K562 (cell line): ENCODE measurements at regions not wholly inside any gene's neighbourhood (a gene's known extent, or its start where the extent isn't known, plus 50 kb on each side); places are given as distances from the start of the nearest gene placed in this dataset.

Experiments used
- ATAC-seq: fragments of 200-7000 bp; cut with Tn5 transposase; 3 replicates; pipeline ENCODE4 v1.9.1; 2020; ENCODE audit warnings: moderate library complexity
- BruUV-seq: library from RNA; stranded (reverse); fragments of 400-500 nt; replicated peaks from 2 replicates; lab custom pipeline; 2021; lab: Mats Ljungman, UMichigan
- CTCF ChIA-PET: fragments of 300-600 bp; formaldehyde crosslinking; extraction: SDS; loops from one replicate; lab custom pipeline; 2021; ENCODE audit warnings: low intra/inter-chr PET ratio; lab: Yijun Ruan, JAX
- POLR2A ChIA-PET: fragments of 300-600, 350-650 bp; sonication (Branson Sonifier 250); formaldehyde crosslinking; extraction: SDS; loops from one replicate; lab custom pipeline; 2021; ENCODE audit warnings: antibody characterized with exemption, inconsistent platforms; lab: Yijun Ruan, JAX
- DNase-seq, 4 experiments: peaks; one replicate each; pipeline versions ENCODE4 v3.0.0 to v3.0.0-alpha.2; 2011 to 2018; ENCODE audit warnings: low spot score in 3 of 4, mixed read lengths in 3 of 4; ENCODE audit errors: extremely low read depth in 1 of 4
- FAIRE-seq: peaks from 2 replicates; lab custom pipeline; 2011; peaks lifted over from hg19 to GRCh38; lab: Jason Lieb, UNC
- H2AFZ ChIP-seq: 2 replicates; pipeline ENCODE4 v1.6.0; 2011; ENCODE audit warnings: low read depth, low read length, control low read depth, inconsistent platforms
- H3K27ac ChIP-seq: fragments of 200-600 bp; 3 replicates; pipeline ENCODE4 v1.8.0; 2011; ENCODE audit warnings: low read depth, mild to moderate bottlenecking, control low read depth, inconsistent platforms, low read length, moderate library complexity, mixed read lengths; ENCODE audit errors: extremely low read depth
- H3K27me3 ChIP-seq, 2 experiments: fragments of 300-600 bp in 1 of 2; 2 replicates in 1 of 2; 3 replicates in 1 of 2; pipeline versions ENCODE4 v1.6.0 to v1.8.0; 2011; ENCODE audit warnings: inconsistent platforms in 2 of 2, low read length in 2 of 2, mild to moderate bottlenecking in 1 of 2, mixed read lengths in 1 of 2, moderate library complexity in 1 of 2; ENCODE audit not compliant: control insufficient read depth in 2 of 2, insufficient read depth in 2 of 2
- H3K36me3 ChIP-seq: fragments of 300-600 bp; 3 replicates; pipeline ENCODE4 v1.8.0; 2011; ENCODE audit warnings: mild to moderate bottlenecking, low read length, inconsistent platforms; ENCODE audit not compliant: control insufficient read depth, insufficient read depth
- H3K4me1 ChIP-seq, 2 experiments: fragments of 200-600 bp in 1 of 2; replicated peaks in 1 of 2; 2 replicates in 1 of 2; 3 replicates in 1 of 2; pipeline versions ENCODE4 v1.5.1 to v1.8.0; 2011; ENCODE audit warnings: inconsistent platforms in 2 of 2, low read length in 2 of 2, mild to moderate bottlenecking in 1 of 2, mixed read lengths in 1 of 2, moderate library complexity in 1 of 2; ENCODE audit not compliant: control insufficient read depth in 2 of 2, insufficient read depth in 2 of 2
- H3K4me2 ChIP-seq: 2 replicates; pipeline ENCODE4 v1.6.1; 2011; ENCODE audit warnings: low read length, control low read depth, inconsistent platforms, mixed read lengths; ENCODE audit not compliant: insufficient read depth
- H3K4me3 ChIP-seq: fragments of 200-600 bp; sonication (generic), shearing (Covaris generic); 2 replicates; pipeline ENCODE4 v1.5.1; 2016; ENCODE audit warnings: control low read depth, inconsistent platforms
- H3K79me2 ChIP-seq: fragments of 200-600 bp; 3 replicates; pipeline ENCODE4 v1.8.0; 2011; ENCODE audit warnings: low read length, inconsistent platforms; ENCODE audit not compliant: control insufficient read depth, insufficient read depth
- H3K9ac ChIP-seq, 2 experiments: 2 replicates each; pipeline versions ENCODE4 v1.6.0 to v1.6.1; 2011; ENCODE audit warnings: low read depth in 2 of 2, low read length in 2 of 2, control low read depth in 1 of 2, inconsistent platforms in 1 of 2, mild to moderate bottlenecking in 1 of 2, mixed read lengths in 1 of 2; ENCODE audit not compliant: insufficient read depth in 1 of 2
- H3K9me1 ChIP-seq: one replicate; pipeline ENCODE4 v1.6.0; 2011; ENCODE audit warnings: inconsistent platforms, mild to moderate bottlenecking, low read length, moderate library complexity; ENCODE audit not compliant: control insufficient read depth, insufficient read depth
- H3K9me3 ChIP-seq: replicated peaks from 2 replicates; pipeline ENCODE4 v1.5.1; 2011; ENCODE audit warnings: low read depth, low read length, inconsistent platforms; ENCODE audit not compliant: control insufficient read depth, insufficient read depth
- H4K20me1 ChIP-seq: replicated peaks from 2 replicates; pipeline ENCODE4 v1.6.1; 2011; ENCODE audit warnings: low read length, inconsistent platforms, mixed read lengths; ENCODE audit not compliant: control insufficient read depth, insufficient read depth
- BMI1 ChIP-seq: fragments of 150-350 bp; IDR thresholded peaks from 2 replicates; pipeline ENCODE4 v1.6.1; 2014; ENCODE audit warnings: low read length
- CREM ChIP-seq: IDR thresholded peaks from 2 replicates; pipeline ENCODE4 v1.6.1; 2014; ENCODE audit warnings: antibody characterized with exemption, low read depth
- GABPA ChIP-seq: fragments of 200-800 bp; sonication (Bioruptor generic); conservative IDR thresholded peaks from 2 replicates; pipeline ENCODE4 v1.6.1; 2016; ENCODE audit warnings: low read depth, missing genetic modification characterization, missing compliant biosample characterization
- GTF2F1 ChIP-seq: IDR thresholded peaks from 2 replicates; pipeline ENCODE4 v1.6.1; 2011; ENCODE audit warnings: low read depth, low read length, improper control_type of control experiment
- HES1 ChIP-seq: fragments of 450-650 bp; IDR thresholded peaks from 2 replicates; pipeline ENCODE4 v1.6.1; 2016; ENCODE audit warnings: low read depth, mild to moderate bottlenecking, moderate library complexity
- NCOA6 ChIP-seq: fragments of 450-650 bp; IDR thresholded peaks from 2 replicates; pipeline ENCODE4 v1.6.1; 2017; ENCODE audit warnings: mild to moderate bottlenecking
- TBL1XR1 ChIP-seq, 2 experiments: IDR thresholded peaks; 2 replicates each; pipeline ENCODE4 v1.6.1; 2012; ENCODE audit warnings: improper control_type of control experiment in 2 of 2, low read length in 2 of 2, mild to moderate bottlenecking in 1 of 2
- ZBTB2 ChIP-seq: fragments of 450-650 bp; IDR thresholded peaks from 2 replicates; pipeline ENCODE4 v1.6.1; 2016; ENCODE audit warnings: antibody characterized with exemption
- ZNF253 ChIP-seq: fragments of 250-450 bp; sonication (Bioruptor Pico); conservative IDR thresholded peaks from 2 replicates; pipeline ENCODE4 v1.6.1; 2021; ENCODE audit warnings: mild to moderate bottlenecking
- ZNF436 ChIP-seq: fragments of 250-450, 450-650 bp; sonication (Bioruptor Pico); formaldehyde crosslinking; IDR thresholded peaks from 2 replicates; pipeline ENCODE4 v1.7.0; 2020; ENCODE audit warnings: mild to moderate bottlenecking
- WGBS: fragments of 100-300 bp; shearing (Covaris generic); methylation state at CpG from one replicate; pipeline ENCODE4 v1.1.6; 2016; ENCODE audit warnings: low coverage, mixed read lengths; ENCODE audit not compliant: insufficient coverage; ENCODE audit errors: missing lambda C conversion rate; 5-methylcytosine and 5-hydroxymethylcytosine counted together
- in situ Hi-C: fragments of 300-500 bp; cut with MboI; formaldehyde crosslinking; loops from 4 replicates; pipeline ENCODE4 v1.15.0; 2018; ENCODE audit warnings: inconsistent platforms, mixed read lengths
- intact Hi-C: fragments of 100-400 bp; cut with micrococcal nuclease; formaldehyde crosslinking; loops from 2 replicates; pipeline ENCODE4 v1.14.2; 2022

- Histone ChIP-seq H3K4me2 (no peak overlapping the region), H3K9ac (no peak overlapping the region), H3K36me3 (no peaks in the 10 kb centered on the region), H3K4me1 (no peaks in the 10 kb centered on the region), H3K9me3 (no peaks in the 10 kb centered on the region), H4K20me1 (peaks cover 4% of the 10 kb centered on the region; the same call in 1 of the 2 replicates), H3K79me2 (no peaks in the 10 kb centered on the region), H3K27me3 (peaks cover 4 to 14% of the 10 kb centered on the region in 2 experiments; a peak in 2 of 5 replicates), H2AFZ (no peak overlapping the region), H3K4me3 (no peak overlapping the region), H3K27ac (no peak overlapping the region), H3K9me1 (no peaks in the 10 kb centered on the region)
- intact Hi-C loops (no loop called here), in situ Hi-C loops (no loop called here)
- WGBS: 1% methylated on average over 7 of the region's 8 CpGs
- no peak for ATAC-seq
- no TSS peak for BruUV-seq
- ChIA-PET POLR2A (interaction anchor here (0.6 kb wide), 1 partner anchor 58 kb away, joined by 3 read pairs; no protein-coding TSS in a partner anchor), CTCF (no interaction called here)
- no peak for TF ChIP-seq ZNF253 (CRISPR knock-in tag)
- TF ChIP-seq ZNF436: no peak
- TF ChIP-seq GABPA (tag): no peak
- no peak for TF ChIP-seq ZBTB2
- no peak for TF ChIP-seq TBL1XR1 (IDR thresholded peaks at IDR 0.05; ENCODE audit: low read length in 2 of 2)
- no peak for TF ChIP-seq BMI1
- TF ChIP-seq CREM: no peak
- TF ChIP-seq HES1: no peak
- TF ChIP-seq NCOA6: no peak
- no peak for TF ChIP-seq GTF2F1
- no peak for FAIRE-seq
- DNase-seq: no peak
Measured at GRCh38 chr19:31418692-31419430, 69.6 kb upstream of the TSHZ3 start.
